HG03175 (cell line): ENCODE measurements at regions not wholly inside any gene's neighbourhood (a gene's known extent, or its start where the extent isn't known, plus 50 kb on each side); places are given as distances from the start of the nearest gene placed in this dataset.

ENCODE experiments used
- ATAC-seq: cut with Tn5 transposase; IDR thresholded peaks from one replicate; pipeline ENCODE4 v1.9.1; 2021; ENCODE audit warnings: mild to moderate bottlenecking, moderate library complexity; ENCODE audit not compliant: unreplicated experiment

DNA sequence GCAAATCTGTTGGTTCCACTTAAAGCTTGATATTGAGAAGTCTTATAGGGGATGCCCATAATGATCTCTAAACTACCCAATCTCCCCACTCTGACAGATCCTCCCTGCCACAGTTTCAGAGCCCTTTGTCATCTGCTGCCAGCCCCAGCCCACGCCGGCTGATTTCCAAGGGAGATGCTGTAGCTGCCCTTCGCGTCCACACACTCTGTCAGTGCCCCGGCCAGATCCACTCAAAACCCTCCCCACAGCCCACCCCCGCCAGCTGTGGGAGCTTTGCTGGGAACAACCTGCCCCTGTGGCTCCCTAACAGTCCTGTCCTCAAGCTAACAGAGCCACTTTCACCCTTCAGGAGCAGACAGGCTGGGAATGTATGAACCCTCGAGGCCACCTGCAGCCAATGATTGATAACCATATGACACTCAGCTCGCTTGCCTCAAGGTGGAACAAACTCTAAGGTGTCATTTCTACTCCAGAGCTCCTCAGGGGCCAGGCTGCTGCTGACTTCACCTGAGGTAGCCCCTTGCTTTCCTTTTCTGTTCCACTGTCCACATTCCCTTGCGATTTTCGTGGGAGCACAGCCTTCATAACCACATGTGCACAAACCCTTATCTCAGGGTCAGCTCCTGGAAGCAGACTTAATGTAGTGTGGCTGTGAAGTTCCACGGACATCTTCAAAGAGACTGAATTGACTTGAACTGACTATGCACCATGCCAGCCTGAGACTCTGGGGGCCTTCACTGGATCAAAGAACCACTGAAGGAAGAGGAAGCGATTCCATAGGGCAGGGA, 92.6 kb upstream of the LGALSL start:
- ATAC-seq, result no peak

DNA sequence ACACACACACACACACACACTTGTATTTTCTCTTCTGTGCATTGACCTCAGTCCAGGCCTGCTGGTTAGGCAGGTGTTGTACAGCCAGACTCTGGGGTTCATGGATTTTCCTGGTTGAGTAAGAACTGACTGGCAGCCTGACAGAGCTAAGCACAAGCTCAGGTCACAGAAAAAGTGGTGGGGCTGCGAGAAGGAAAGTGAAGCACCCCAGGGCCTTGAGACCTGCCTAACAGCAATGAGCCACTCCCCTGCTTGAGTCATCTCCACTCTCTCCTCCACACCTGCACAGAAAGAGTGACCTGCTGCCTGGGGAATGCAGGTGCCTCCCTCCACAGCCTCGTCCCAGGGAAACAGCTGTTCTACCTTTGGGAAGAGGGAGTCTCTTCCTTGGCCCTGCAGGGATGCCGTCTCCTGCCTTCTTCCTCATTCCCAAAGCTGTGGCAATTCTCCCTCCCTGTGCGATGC, 91.4 kb upstream of the LGALSL start:
- ATAC-seq, result no peak

DNA sequence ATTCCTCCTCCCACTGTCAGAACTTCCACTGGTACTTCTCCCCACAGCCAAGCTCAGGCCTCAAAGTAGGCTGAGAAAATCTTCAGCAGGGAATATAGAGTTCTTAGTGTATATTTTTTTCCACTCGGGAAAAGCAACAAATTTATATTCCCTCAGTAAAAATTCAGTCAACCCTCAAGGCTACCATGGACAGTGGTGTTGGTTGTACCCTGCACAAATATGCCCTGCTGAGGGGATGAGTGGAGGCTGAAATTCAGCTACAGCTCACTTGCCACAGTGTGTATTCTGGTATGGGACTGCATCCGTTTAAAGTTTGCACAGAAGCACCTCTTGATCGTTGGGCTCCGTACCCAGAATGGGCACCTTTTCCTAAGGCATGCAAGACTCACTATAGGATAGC, 90.8 kb upstream of the LGALSL start:
- no peak for ATAC-seq

DNA sequence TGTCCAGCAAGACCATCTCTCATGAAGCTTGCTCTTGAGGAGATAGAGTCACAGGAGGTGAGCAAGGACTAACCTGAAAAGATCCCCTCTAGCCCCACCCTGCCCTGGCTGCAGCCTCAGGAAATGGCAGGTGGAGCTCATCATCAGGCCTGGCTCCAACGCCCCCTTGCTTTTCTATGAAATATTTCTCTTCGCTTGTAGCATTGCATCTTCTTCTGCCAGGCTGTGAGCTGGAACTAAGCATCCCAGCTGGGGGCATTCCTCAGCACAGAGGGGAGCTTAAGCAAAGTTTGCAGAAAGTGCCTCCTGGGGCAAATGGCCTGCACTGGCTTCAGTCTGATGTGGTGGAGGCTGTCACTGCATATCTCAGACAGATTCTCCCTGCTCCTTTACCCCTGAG, 90.1 kb upstream of the LGALSL start:
- no peak for ATAC-seq

DNA sequence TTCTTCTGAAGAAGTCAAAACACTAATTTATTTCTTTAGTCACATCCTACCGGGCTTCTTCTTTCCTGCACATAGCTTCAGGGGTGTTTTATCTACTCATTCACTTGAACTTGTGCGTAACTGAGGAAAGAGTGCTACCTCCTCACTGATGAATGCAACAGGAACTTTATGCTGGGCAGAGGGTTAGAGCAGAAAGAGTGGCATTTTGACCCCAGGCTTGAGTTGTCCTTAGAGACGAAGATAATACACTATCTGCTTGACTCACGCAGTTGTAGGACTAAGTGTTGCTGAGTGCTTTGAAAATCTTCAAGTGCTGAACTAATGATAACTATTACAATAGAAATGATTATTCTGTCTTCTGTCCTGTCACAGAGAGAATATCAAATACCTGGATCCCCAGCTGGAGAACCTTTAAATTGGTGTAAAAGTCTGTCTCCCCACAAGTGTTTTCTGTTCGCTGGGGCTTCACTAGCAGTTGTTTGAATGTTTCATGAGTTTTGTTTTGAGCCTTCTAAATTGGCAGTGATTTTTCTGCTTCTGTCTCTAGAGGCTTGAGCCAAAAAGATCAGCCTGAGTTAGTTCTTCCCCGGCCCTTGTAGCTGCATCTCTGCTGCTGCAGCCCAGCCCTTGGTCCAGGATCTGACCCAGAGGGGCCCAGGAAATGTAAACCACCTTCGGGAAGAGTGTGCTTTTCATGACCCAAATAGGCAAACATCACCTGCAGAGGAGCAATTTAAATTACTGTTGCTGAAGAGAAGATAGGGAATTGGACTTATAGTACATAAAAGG, 86.3 kb upstream of the LGALSL start:
- ATAC-seq, result no peak

DNA sequence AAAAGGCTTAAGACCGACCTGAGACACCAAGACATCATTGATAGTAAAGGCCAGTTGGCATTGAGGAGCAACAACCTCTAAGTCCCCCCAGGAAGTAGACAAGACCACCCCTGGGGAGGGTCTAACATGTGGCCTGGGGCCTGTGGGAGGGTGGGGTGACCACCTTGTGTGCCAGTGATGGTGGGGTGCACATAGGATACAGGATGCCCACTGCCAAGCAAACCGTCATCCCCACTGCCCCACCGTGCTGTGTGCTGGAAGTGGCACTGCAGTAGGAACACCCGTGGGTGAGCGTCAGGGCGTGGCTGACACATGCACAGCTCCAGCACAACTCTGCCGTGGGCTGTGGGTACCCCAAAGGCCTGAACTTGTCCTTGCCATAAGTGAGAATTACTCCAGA, 84.3 kb upstream of the LGALSL start:
- ATAC-seq, result no peak

DNA sequence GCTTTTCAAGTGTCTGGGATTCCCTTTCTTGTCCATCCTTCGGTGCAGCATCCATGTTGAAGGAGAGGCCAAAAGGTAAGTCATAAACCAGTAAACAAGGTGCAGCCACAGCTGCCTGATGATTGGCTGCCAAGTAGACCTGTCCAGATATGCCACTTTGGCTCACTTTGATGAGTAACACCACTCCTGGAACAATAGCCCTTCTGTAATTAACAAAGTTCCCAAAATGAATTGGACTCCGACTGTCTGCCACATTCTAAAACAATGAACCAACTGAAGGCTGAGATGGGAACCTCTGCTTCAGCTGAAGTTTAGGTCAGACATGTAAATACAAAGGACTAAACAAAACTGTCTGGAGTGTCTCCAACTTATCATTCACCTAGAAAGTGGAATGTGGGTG, 82.2 kb upstream of the LGALSL start:
- no peak for ATAC-seq

DNA sequence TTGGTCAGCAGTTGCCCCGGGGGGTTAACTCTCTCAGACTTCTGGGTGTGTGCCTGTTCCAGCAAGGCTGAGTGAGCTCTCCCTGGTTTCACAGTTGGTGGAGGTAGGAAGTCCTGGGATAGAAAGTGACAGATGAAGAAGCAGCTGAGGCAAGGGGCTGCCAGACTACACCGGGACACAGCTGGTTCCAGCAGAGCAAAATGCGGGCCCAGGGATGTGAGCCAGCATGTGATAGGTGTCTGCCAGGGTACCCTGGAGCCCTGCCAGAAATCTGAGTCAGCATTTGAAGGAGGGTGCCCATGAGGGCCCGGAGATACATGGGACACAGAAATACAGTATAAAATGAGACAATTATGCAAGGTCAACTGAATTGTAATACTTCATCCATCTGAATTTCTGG, 79.3 kb upstream of the LGALSL start:
- ATAC-seq, result no peak

DNA sequence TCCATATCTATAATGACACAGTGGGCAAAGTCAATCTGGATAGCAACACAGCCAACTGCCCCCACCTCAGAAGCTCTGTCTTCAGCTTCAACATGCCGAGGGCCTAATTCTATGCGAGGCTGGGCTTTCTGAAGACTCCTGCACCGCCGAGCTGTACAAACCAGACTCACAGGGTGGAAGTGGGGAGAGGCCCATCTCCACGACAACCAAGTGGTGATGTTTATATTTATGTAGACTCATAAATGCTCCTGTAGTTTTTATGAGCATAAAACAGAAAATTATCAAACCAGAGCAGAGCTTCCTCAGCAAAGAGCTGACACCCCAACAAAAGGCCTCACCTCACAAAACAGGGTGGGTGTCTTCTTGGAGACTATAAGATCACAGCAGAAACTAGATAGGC, 77.0 kb upstream of the LGALSL start:
- no peak for ATAC-seq

DNA sequence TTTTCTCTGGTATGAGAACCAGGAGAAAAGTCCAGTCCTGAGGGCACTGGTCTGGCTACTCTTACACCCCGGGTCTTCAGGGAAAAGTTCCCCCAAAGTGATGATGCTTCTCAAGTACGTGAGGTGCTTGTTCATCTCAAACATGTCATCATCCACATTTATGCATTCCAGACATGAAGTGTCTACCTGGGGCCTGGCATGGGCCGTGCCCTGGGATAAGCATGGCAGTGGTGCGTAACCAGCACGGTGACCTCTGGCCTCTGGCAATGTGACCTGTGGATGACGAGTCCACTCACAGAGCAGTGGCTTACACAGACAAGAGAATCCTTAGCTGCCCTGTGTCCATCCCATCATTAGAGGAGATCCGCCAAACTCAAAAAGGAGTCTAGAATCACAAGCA, 74.8 kb upstream of the LGALSL start:
- ATAC-seq, result no peak

DNA sequence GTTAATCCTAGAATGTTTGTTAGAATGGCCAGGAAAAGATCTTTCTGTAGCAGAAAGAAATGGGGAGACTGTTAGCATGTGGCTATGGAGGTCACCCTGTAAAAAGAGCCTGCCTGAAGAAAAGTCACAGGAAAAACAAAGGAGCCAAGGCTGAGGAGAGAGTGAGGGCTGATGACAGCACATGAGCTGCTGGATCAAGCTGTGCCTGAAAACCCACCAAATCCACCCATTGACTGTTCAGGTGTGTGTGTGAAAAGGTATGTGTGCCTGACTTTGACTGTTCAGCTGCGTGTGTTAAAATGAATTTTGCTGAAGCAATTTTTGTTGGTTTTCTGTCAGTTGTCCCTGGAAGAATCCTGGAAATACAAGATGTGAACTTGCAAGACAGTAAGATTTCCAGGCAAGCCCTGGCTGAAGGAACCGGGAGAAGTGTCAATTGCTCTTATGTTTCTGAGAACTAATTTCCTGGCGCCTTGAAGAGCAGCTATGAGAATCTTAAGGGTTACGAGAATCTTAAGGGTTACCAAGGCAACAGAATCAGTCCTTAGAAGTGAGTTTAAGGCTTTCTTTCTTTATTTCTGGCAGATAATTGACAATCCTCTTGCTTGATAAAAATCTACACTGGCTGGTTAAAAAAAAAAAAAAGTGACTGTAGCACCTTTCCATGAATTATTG, 73.0 kb upstream of the LGALSL start:
- no peak for ATAC-seq

DNA sequence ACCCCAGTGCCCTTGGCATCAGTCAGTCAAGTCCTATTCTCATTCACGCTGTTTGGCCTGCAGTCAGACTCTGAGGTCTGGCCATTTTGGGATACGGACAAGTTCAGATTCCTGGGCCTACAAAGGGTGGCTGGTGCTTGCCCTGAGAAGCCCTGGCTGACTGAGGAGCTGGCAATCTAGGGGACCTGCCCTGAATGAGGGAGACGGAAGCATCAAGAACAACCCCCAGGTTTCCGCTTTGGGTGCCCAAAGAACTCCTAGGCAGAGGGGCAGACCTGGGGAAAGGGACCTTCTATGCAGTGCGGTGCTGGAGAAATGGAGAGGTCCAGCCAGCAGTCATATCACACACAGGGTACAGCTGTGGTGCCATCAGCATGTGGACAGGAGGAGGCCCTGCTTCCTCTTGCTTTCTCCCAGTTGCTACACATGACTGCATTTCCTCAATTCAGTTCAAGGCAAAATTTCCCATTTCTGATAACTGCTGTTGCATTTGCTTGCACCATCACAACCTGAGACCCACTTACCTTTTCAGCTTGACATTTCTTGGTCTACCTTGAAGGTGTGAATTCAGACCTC, 70.9 kb upstream of the LGALSL start:
- no peak for ATAC-seq

DNA sequence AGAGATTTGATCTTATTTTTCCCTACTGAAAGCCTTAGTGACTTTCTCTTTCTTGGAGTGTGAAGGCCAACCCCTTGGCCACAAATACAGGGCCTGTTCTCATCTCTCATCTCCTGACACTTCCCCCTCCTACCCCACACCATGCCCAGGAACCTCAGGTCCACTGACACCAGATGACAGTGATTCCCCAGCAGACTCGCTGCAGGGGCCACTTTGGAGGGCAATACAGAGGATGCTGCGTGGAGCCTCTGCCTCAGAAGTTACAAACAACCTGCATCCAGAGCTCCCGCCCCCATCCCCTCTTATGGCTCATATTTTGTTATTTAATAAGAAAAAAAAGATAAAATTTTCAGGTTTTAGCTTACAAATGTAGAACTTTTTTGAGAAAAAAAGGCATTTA, 70.1 kb upstream of the LGALSL start:
- ATAC-seq, result no peak

DNA sequence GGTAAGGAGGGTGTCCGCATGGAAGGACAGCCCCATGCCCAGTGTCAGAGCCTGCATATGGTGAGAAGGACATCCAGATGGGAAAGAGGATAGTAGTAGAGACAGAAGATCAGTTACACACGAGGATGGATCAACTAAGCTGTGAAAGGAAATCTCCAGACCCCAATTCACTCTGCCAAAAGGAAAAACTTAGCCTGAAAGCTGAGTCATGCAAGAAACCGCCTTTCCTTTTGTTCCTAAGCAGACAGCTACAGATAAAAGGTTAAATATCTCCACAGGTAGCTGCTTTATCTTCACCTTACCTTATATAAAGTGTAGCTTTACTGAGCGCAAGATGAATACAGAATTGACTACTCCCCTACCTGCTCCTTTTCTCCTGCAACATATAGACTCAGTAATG, 67.3 kb upstream of the LGALSL start:
- ATAC-seq, result no peak

DNA sequence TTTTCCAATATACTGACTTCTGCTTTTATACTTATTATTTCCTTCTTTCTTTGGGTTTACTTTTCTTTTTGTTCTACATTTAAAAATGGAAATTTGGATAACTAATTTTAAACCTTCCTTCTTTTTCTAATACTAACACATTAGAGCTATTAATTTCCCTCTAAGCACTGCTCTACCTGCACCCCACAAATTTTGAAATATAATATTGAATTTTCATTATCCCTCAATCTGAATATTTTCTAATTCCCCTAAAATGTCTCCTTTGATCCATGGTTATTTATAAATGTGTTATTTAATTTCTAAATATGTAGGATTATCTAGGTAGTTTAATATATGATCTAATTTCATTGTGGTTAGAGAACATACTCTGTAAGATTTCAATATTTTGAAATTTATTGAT, 63.4 kb upstream of the LGALSL start:
- no peak for ATAC-seq

DNA sequence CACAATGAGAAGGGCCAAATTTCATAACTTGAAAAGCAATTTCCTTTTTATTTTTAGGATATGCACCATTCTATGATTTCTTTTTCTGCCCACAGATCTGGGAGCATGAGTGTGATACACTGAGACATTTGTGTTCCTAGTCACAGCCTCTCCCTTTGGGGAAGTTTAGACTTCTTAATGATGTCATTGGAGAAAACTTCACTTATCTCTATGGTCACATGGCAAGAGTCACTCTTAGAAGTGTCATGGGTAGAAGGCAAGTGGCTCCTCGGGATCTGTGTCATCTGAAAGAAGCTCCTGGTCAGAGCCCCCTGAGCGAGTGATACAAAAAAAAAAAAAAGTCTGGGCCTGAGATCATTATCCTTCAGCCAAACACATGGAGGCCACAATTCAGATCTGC, 62.5 kb upstream of the LGALSL start:
- ATAC-seq, result no peak

DNA sequence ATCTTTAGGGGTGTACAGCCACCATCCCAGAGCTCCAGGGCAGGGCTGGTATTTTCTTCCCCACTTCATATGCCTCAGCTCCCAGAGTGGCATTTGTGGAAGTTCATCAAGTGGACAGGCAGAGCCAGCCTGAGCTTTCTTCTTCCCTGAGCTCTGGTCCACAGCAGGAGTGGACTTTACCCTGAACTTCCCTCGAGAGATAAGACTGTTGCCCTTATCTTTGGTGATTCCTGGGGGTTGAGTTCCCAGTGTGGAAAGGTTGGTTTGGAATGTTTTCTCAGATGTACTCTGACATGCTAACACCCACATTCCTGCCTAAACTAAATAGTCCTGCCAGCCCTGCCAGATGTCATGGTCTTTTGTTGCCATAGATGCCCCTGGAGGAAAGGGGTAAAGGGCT, 62.0 kb upstream of the LGALSL start:
- ATAC-seq, result no peak

DNA sequence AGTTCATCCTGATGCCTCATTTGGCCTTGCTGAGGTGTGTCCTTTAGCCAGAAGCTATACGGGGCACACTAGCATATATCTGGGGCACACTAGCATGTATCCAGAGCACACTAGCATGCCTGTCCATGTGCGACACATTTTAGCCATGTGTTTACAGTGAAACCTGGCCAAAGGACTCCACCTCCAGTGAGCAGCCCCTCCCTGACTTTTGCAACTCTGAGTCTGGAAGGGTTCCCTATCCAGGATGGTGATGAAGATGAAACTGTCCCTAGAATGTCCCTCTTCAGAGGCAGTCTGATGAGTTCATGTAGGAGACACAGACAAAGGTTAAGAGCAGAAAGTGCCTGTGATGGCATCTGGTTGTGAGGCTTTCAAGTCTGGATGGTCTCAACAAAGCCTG, 61.4 kb upstream of the LGALSL start:
- ATAC-seq, result no peak

DNA sequence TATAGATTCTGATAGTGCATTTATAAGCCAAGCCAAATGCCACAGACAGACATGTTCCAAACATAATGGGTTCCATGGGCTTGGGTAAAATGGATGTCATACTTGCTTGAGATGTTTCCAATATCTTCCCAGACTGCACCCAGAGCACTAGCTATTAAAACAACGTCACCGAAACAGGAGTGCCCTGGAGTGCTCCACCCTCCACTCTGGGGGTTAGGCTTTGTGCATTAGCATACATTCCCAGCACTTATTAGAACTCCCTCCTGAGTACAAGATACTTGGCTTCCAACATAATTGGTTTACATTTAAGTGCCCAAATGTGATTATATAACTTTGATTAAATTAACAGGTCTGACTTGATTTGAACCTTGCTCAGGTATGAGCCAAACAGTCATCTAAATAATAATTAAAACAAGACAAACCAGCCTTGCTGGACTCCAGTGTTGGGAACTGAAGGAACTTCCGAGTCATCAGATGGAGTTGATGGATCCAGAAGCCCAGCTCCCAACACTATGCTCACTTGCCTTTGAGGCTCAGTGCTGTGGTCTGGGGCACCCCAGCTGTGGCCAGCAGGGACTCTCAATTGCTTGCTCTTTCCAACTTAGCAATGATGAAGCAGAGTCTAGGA, 60.5 kb upstream of the LGALSL start:
- ATAC-seq, result no peak

DNA sequence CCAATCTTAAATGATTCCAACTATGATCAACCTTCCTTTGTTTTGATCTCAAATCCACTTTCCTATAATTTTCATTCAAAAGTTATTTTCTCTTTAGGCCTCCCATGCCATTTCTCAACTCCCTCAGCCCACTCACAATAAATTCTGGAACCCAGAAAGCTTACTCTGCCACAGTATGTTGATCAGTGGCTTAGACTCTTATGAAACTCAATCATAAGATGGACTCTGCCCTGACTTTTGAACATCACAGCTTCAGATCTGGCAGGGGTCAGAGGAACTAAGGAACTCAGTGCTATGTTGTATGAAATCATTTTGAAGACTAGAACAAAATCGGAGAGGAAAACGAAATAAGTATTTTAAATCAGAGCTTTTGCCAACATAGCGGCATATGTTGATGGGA, 59.8 kb upstream of the LGALSL start:
- ATAC-seq, result no peak

DNA sequence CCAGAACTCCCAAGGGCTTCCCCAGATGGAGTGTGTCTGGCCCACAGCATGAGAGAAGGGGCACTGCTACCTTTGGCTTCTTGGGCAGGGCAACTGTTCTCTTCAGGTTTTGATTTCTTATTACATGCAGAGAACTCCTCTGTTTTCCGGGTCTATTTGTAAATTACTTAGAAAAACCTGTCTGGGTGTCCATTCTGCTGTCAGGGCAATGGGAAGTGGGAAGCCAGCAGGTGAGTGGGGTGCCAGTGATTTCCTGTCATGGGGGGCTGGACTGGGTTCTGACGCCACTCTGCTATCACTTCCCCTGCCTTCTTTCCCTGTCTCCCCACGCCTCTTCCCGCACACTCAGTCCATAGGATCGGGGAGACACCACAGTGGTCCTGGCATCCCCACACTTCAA, 58.0 kb upstream of the LGALSL start:
- ATAC-seq, result no peak
